Uterus (tissue), 2 donors: ENCODE measurements at regions not wholly inside any gene's neighbourhood (a gene's known extent, or its start where the extent isn't known, plus 50 kb on each side); places are given as distances from the start of the nearest gene placed in this dataset.

Experiments used
- POLR2A ChIP-seq, 2 donors: fragments of 450-650 bp; IDR thresholded peaks; one replicate each; pipeline ENCODE4 v1.6.1; 2016; ENCODE audit warnings: antibody characterized with exemption in 2 of 2, mild to moderate bottlenecking in 1 of 2, moderate library complexity in 1 of 2
- TF ChIP-seq, protein P1 (sequence below), 4 experiments: fragments of 200-600 bp in 2 of 4; fragments of 450-650 bp in 2 of 4; sonication (generic) in 2 of 4; IDR thresholded peaks; one replicate each; pipeline ENCODE4 v1.5.1; 2016 to 2019; ENCODE audit warnings: antibody characterized with exemption in 4 of 4, mild to moderate bottlenecking in 2 of 4, moderate library complexity in 1 of 4

- TF ChIP-seq, protein P1, sequence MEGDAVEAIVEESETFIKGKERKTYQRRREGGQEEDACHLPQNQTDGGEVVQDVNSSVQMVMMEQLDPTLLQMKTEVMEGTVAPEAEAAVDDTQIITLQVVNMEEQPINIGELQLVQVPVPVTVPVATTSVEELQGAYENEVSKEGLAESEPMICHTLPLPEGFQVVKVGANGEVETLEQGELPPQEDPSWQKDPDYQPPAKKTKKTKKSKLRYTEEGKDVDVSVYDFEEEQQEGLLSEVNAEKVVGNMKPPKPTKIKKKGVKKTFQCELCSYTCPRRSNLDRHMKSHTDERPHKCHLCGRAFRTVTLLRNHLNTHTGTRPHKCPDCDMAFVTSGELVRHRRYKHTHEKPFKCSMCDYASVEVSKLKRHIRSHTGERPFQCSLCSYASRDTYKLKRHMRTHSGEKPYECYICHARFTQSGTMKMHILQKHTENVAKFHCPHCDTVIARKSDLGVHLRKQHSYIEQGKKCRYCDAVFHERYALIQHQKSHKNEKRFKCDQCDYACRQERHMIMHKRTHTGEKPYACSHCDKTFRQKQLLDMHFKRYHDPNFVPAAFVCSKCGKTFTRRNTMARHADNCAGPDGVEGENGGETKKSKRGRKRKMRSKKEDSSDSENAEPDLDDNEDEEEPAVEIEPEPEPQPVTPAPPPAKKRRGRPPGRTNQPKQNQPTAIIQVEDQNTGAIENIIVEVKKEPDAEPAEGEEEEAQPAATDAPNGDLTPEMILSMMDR (IDR thresholded peaks at IDR 0.05) = no peak
- no peak for TF ChIP-seq POLR2A (IDR thresholded peaks at IDR 0.05)
Measured at GRCh38 chr11:28736256-28736655, 628.1 kb downstream of the METTL15 start.
